HG03139 (cell line): ENCODE measurements at regions not wholly inside any gene's neighbourhood (a gene's known extent, or its start where the extent isn't known, plus 50 kb on each side); places are given as distances from the start of the nearest gene placed in this dataset.

Source experiments
- ATAC-seq: cut with Tn5 transposase; IDR thresholded peaks from one replicate; pipeline ENCODE4 v1.9.1; 2021; ENCODE audit not compliant: unreplicated experiment

- ATAC-seq: no peak
Measured at GRCh38 chr6:54632984-54633565, 213.5 kb upstream of the FAM83B start.

- no peak for ATAC-seq
Measured at GRCh38 chr6:54633601-54634000, 213.0 kb upstream of the FAM83B start.

DNA sequence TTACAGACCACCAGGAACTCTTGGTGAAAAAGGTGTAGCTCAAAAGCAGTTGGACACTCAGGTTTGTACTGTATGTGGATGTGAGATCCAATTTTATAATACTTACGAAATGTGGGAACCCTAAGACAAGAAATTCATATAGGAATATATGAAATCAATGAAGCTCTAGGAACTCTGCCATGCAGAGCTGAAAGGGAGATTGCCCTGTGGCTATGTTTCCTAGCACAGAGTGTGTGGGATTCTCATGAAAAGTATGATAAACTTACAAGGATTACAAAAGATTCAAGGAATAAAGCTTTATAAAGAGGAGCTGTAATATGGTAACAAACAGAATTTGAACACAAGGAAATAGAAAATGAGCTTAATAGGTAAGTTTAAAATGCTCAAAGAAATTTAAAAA is 205.7 kb upstream of the FAM83B start:
- no peak for ATAC-seq

GRCh38 chr6:54646069-54646950 is 200.3 kb upstream of the FAM83B start:
- no peak for ATAC-seq

GRCh38 chr6:54646951-54647664 is 199.5 kb upstream of the FAM83B start:
- ATAC-seq: no peak

- no peak for ATAC-seq
Measured at GRCh38 chr6:54654381-54654780, 192.2 kb upstream of the FAM83B start.

DNA sequence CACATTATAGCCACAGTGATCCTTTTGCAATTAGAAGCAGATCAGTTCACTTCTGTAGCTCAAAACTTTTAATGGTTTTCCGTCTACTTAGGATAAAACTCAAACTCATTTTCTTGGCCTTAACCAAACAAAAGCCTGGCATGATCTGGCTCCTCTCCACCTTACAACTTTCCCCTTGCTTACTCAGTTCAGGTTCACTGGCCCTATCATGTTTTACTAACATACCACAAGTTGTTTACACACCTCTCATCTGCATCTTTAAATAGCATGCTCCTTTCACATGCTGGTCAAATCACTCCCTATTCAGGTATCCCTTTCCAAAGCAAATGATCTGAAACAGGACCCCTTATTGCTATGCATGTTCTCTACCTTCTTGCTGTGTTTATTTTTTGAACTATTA is 191.4 kb upstream of the FAM83B start:
- ATAC-seq: no peak

GRCh38 chr6:54665278-54665677 is 181.3 kb upstream of the FAM83B start:
- ATAC-seq: no peak

DNA sequence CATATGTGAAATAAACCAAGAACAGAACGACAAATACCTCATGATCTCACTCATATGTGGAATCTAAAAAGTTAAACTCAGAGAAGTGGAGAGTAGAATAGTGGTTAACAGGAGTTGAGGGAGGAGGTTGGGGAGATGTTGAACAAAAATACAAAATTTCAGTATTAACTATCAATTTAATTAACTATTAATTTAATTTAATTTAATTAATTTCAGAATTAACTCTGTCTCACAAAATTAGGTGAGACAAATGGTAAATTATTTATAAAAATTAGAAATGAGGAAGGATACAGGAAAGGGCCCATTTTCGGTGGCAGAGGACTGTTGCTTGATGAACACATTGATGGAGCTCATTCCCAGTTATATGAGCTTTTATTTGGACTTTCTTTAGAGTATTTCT is 166.0 kb upstream of the FAM83B start:
- ATAC-seq: no peak

DNA sequence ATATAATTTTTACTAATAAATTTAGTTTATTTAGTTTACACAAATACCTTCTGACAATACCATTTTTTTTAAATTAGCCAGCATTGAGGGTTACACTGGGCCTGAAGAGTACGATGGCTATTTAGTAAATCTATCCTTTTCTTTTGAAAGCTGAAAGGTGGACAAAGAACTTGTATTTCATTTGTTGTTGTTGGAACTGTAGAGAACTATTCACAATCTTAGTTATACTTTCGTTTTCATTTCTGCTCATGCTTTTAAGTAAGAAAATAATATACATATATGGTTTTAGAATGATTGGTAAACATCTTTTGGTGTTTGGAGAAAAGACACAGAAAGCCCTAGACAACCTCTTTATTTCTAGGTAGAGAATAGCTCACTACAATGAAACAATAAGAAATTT is 165.3 kb upstream of the FAM83B start:
- no peak for ATAC-seq

DNA sequence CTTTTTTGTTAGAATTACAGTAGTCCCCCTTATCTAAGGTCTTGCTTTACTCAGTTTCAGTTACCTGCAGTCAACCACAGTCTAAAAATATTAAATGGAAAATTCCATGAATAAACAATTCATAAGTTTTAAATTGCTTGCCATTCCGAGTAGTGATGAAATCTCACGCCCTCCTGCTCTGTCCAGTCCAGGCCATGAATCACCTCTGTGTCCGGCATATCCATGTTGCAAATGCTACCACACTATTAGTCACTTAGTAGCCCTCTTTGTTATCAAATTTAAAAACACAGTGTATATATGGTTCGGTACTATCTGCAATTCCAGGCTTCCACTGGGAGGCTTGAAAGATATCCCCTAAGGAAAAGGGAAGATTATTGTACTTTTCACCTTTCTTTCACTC is 164.6 kb upstream of the FAM83B start:
- ATAC-seq: no peak

- ATAC-seq: no peak
Measured at GRCh38 chr6:54689620-54690019, 157.0 kb upstream of the FAM83B start.

DNA sequence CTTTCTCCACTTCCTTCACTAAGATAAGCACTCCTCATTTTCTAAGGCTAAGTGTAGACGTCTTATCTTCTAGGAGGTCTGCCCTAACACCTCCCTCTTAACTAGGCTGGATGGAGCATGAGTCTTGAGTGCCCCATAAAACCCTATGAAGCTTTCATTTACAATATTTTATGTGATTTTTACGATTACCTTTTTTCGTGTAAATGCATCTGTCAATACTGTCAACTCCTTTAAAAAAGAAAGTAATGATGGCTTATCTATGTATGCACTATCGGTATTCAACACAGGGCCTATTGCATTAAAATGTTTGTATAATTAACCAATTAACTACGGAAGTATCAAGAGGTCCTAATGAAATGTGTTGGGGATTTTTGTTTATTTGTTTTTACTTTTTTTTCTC is 156.0 kb upstream of the FAM83B start:
- ATAC-seq: no peak

DNA sequence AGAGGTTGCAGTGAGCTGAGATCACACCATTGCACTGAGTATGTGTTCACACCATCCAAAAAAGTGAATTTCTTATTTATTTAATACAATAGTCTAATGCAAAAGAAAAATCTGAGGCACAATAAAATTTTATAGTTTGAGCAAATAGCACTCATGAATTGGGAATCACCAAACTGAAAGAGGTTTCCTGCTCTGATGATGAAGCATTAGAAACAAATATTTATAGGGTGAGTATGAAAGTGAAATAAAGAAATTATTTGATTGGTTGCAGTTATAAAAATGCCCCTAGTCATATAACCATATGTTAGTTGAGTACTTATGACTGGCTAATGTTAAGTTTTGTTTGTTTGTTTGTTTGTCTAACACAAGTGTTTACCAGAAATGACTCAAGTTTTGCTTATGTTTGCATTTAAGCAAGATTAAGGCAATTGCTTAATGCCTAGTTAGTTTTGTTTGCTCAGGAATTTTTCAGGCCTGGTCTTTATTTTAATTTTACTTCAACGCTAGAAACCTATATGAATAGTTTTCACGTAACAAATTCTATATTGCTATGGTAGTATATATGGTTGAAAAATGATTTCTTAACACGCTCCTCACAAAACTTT is 151.5 kb upstream of the FAM83B start:
- no peak for ATAC-seq

- no peak for ATAC-seq
Measured at GRCh38 chr6:54695815-54696214, 150.8 kb upstream of the FAM83B start.

GRCh38 chr6:54697424-54697823 is 149.1 kb upstream of the FAM83B start:
- ATAC-seq: no peak

DNA sequence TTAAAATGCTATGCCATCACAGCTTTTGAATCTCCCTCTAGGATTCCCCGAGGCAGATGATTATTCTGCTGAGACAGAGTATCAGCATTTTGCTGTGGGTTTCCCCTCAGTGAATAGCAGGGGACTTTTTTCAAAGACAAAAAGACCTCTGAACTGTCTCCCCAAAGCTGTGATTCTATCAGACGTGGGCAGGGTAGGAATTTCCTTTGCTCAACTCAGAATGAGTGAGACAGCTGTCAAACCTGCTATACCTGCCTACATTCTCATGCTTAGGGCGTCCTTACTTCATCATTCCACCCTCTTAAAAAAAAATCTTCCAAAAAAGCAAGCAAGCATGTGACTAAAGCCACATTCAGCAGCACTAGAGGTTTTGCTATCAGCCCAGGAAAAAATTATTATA is 147.6 kb upstream of the FAM83B start:
- ATAC-seq: no peak

GRCh38 chr6:54700158-54700557 is 146.4 kb upstream of the FAM83B start:
- ATAC-seq: no peak

GRCh38 chr6:54702772-54703171 is 143.8 kb upstream of the FAM83B start:
- no peak for ATAC-seq

DNA sequence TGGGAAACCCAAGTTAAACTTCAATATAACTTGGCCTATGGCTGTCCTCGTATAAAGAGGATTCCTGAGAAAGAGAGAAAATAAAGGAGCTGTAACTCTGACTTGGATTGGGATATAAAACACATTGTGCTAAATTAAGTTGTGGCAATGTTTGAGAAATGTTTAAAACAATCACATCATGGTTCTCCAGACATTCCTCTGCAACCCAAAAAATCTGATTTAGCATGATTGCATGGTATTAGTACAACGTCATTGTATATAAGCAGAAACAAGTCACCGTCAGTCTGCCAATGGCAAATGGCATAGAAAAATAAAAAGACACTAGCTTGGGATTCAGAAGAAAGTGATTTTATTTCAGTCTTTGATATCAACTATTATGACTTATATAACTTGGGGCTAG is 140.2 kb upstream of the FAM83B start:
- ATAC-seq: no peak

DNA sequence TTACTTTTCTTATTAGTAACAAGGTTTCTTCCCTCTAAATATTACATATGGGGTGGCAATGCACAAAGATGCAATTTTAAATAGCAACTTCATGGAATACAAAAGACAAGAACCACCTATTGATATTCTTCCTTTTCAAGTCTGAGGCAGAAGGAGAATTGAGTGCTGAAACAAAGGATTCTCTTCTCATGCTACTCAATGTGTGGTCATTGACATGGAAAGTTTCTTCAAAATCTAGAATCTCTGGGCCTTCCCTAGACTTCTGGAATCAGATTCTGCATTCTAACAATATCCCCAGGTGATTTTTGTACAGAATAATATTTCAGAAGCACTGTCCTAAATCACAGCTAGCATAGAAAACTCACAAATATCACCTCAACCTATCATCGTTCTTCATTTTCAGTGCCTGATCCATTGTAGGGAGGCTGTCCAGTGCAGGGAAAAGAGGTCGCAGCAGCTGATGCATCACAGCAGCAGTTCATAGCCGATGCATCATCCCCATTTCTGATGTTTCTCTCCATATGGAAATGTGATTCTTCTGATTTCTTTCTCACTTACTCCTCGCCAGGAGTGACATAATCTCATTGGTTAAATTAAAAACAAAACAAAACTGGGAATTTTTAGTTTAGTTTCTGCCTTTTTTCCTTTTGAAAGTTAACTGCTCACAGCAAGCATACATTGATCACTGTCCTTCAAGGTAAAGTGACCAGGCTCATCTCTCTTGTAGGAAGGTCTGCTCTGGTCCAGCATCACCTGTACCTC is 139.5 kb upstream of the FAM83B start:
- ATAC-seq: no peak
